ENCODE measurements at regions not wholly inside any gene's neighbourhood (a gene's known extent, or its start where the extent isn't known, plus 50 kb on each side); places are given as distances from the start of the nearest gene placed in this dataset.

DNA sequence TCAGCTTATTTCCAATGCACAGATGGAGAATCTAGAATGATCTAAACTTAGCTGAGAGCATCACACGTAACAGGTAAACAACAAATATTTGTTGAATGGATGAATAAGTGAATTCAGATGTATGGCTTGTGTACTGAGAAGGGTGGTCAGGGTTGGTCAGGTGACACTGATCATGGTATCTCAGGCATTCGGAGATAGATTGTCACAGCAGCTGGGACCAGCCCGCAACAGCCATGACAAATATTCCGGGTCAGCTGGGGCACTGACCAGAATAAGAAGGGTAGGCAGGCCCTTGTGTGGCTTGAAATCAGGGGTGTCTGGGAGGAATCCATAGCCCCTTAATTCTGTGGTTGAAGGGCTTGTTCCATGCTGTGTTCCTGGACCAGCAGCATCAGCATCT lies 159.4 kb upstream of the ARX start:
- in situ Hi-C loops (cut with MboI) (no loop called here), intact Hi-C loops (cut with micrococcal nuclease) (no loop called here)
- Histone ChIP-seq H3K36me3 (ENCODE audit: control insufficient read depth, insufficient read depth, low read length) (no peaks in the 10 kb centered on the region), H3K9ac (ENCODE audit: insufficient read depth in 1 of 2, low read depth in 2 of 2, low read length in 2 of 2) (no peak overlapping the region), H4K20me1 (replicated peaks; ENCODE audit: control insufficient read depth, insufficient read depth, low read length) (no peaks in the 10 kb centered on the region), H3K79me2 (ENCODE audit: control insufficient read depth, insufficient read depth, low read length) (no peaks in the 10 kb centered on the region), H3K9me1 (ENCODE audit: control insufficient read depth, insufficient read depth, low read length) (no peaks in the 10 kb centered on the region), H3K9me3 (replicated peaks; ENCODE audit: control insufficient read depth, insufficient read depth, low read depth, low read length) (no peaks in the 10 kb centered on the region), H3K27ac (ENCODE audit: extremely low read depth, low read depth, low read length) (no peak overlapping the region), H2AFZ (ENCODE audit: low read depth, low read length) (no peak overlapping the region), H3K4me2 (ENCODE audit: insufficient read depth, low read length) (no peak overlapping the region), H3K4me1 (replicated peaks in 1 of 2; ENCODE audit: control insufficient read depth in 2 of 2, insufficient read depth in 2 of 2, low read length in 2 of 2) (no peaks in the 10 kb centered on the region), H3K4me3 (no peak overlapping the region), H3K27me3 (ENCODE audit: control insufficient read depth in 2 of 2, insufficient read depth in 2 of 2, low read length in 2 of 2) (no peaks in the 10 kb centered on the region)
- 0% methylated on average over 4 of the region's 4 CpGs for WGBS (ENCODE audit: insufficient coverage, low coverage, missing lambda C conversion rate)
- ChIA-PET POLR2A (no interaction called here), CTCF (ENCODE audit: low intra/inter-chr PET ratio) (no interaction called here)
- BruUV-seq (replicated peaks): no TSS peak
- ATAC-seq: no peak
- FAIRE-seq: no peak
- no peak for DNase-seq (ENCODE audit: extremely low read depth in 1 of 4, low spot score in 3 of 4)
- no peak for TF ChIP-seq ZNF274 (IDR thresholded peaks at IDR 0.05; ENCODE audit: borderline replicate concordance, low read depth, low read length)
- TF ChIP-seq TEAD2 (tag; IDR thresholded peaks at IDR 0.05): no peak
- TF ChIP-seq, protein P1, sequence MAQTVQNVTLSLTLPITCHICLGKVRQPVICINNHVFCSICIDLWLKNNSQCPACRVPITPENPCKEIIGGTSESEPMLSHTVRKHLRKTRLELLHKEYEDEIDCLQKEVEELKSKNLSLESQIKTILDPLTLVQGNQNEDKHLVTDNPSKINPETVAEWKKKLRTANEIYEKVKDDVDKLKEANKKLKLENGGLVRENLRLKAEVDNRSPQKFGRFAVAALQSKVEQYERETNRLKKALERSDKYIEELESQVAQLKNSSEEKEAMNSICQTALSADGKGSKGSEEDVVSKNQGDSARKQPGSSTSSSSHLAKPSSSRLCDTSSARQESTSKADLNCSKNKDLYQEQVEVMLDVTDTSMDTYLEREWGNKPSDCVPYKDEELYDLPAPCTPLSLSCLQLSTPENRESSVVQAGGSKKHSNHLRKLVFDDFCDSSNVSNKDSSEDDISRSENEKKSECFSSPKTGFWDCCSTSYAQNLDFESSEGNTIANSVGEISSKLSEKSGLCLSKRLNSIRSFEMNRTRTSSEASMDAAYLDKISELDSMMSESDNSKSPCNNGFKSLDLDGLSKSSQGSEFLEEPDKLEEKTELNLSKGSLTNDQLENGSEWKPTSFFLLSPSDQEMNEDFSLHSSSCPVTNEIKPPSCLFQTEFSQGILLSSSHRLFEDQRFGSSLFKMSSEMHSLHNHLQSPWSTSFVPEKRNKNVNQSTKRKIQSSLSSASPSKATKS (CRISPR knock-in tag; IDR thresholded peaks at IDR 0.05): no peak
- TF ChIP-seq, protein P2, sequence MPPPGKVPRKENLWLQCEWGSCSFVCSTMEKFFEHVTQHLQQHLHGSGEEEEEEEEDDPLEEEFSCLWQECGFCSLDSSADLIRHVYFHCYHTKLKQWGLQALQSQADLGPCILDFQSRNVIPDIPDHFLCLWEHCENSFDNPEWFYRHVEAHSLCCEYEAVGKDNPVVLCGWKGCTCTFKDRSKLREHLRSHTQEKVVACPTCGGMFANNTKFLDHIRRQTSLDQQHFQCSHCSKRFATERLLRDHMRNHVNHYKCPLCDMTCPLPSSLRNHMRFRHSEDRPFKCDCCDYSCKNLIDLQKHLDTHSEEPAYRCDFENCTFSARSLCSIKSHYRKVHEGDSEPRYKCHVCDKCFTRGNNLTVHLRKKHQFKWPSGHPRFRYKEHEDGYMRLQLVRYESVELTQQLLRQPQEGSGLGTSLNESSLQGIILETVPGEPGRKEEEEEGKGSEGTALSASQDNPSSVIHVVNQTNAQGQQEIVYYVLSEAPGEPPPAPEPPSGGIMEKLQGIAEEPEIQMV (tag; conservative IDR thresholded peaks at IDR 0.05; ENCODE audit: low read depth): no peak
- TF ChIP-seq, protein P3, sequence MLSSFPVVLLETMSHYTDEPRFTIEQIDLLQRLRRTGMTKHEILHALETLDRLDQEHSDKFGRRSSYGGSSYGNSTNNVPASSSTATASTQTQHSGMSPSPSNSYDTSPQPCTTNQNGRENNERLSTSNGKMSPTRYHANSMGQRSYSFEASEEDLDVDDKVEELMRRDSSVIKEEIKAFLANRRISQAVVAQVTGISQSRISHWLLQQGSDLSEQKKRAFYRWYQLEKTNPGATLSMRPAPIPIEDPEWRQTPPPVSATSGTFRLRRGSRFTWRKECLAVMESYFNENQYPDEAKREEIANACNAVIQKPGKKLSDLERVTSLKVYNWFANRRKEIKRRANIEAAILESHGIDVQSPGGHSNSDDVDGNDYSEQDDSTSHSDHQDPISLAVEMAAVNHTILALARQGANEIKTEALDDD (IDR thresholded peaks at IDR 0.05): no peak
- no peak for TF ChIP-seq CEBPB (tag; IDR thresholded peaks at IDR 0.05)
- TF ChIP-seq, protein P4, sequence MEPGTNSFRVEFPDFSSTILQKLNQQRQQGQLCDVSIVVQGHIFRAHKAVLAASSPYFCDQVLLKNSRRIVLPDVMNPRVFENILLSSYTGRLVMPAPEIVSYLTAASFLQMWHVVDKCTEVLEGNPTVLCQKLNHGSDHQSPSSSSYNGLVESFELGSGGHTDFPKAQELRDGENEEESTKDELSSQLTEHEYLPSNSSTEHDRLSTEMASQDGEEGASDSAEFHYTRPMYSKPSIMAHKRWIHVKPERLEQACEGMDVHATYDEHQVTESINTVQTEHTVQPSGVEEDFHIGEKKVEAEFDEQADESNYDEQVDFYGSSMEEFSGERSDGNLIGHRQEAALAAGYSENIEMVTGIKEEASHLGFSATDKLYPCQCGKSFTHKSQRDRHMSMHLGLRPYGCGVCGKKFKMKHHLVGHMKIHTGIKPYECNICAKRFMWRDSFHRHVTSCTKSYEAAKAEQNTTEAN (CRISPR knock-in tag; IDR thresholded peaks at IDR 0.05): no peak
- TF ChIP-seq, protein P5, sequence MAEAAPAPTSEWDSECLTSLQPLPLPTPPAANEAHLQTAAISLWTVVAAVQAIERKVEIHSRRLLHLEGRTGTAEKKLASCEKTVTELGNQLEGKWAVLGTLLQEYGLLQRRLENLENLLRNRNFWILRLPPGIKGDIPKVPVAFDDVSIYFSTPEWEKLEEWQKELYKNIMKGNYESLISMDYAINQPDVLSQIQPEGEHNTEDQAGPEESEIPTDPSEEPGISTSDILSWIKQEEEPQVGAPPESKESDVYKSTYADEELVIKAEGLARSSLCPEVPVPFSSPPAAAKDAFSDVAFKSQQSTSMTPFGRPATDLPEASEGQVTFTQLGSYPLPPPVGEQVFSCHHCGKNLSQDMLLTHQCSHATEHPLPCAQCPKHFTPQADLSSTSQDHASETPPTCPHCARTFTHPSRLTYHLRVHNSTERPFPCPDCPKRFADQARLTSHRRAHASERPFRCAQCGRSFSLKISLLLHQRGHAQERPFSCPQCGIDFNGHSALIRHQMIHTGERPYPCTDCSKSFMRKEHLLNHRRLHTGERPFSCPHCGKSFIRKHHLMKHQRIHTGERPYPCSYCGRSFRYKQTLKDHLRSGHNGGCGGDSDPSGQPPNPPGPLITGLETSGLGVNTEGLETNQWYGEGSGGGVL (CRISPR knock-in tag; IDR thresholded peaks at IDR 0.05): no peak
- no peak for TF ChIP-seq POLR2AphosphoS5 (IDR thresholded peaks at IDR 0.05; ENCODE audit: control insufficient read depth, insufficient read depth, low read depth, low read length)
- TF ChIP-seq FOXK1 (CRISPR knock-in tag; IDR thresholded peaks at IDR 0.05; ENCODE audit: borderline replicate concordance): no peak
- TF ChIP-seq, protein P6, sequence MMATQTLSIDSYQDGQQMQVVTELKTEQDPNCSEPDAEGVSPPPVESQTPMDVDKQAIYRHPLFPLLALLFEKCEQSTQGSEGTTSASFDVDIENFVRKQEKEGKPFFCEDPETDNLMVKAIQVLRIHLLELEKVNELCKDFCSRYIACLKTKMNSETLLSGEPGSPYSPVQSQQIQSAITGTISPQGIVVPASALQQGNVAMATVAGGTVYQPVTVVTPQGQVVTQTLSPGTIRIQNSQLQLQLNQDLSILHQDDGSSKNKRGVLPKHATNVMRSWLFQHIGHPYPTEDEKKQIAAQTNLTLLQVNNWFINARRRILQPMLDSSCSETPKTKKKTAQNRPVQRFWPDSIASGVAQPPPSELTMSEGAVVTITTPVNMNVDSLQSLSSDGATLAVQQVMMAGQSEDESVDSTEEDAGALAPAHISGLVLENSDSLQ (IDR thresholded peaks at IDR 0.05): no peak
- TF ChIP-seq WHSC1 (IDR thresholded peaks at IDR 0.05; ENCODE audit: low read length): no peak
